ENCODE measurements at regions not wholly inside any gene's neighbourhood (a gene's known extent, or its start where the extent isn't known, plus 50 kb on each side); places are given as distances from the start of the nearest gene placed in this dataset.

DNA sequence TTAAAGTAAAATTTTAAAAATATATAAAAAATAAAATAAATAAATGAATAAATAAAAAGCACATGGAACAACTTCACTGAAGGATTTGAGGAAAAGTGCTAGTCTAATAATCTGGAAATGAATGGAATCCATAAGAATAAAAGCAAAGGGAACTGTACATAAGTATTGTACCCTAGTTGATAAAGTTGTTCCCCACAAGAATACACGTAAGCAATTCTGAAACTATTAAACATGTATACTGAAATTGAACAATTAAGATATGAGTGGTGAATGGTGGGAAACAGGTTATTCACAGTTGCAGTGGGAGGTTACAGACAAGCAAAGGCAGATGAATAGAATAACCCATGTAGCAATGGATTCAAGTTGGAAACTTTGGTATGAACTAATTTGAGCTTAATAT, 853.2 kb upstream of the SOX9 start:
- TF ChIP-seq, protein P1, sequence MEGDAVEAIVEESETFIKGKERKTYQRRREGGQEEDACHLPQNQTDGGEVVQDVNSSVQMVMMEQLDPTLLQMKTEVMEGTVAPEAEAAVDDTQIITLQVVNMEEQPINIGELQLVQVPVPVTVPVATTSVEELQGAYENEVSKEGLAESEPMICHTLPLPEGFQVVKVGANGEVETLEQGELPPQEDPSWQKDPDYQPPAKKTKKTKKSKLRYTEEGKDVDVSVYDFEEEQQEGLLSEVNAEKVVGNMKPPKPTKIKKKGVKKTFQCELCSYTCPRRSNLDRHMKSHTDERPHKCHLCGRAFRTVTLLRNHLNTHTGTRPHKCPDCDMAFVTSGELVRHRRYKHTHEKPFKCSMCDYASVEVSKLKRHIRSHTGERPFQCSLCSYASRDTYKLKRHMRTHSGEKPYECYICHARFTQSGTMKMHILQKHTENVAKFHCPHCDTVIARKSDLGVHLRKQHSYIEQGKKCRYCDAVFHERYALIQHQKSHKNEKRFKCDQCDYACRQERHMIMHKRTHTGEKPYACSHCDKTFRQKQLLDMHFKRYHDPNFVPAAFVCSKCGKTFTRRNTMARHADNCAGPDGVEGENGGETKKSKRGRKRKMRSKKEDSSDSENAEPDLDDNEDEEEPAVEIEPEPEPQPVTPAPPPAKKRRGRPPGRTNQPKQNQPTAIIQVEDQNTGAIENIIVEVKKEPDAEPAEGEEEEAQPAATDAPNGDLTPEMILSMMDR (IDR thresholded peaks at IDR 0.05): no peak
- no peak for TF ChIP-seq POLR2A (IDR thresholded peaks at IDR 0.05)
- TF ChIP-seq POLR2AphosphoS5 (IDR thresholded peaks at IDR 0.05; ENCODE audit: insufficient read depth in 1 of 2, low read depth in 1 of 2): no peak

All from vagina (tissue), 2 donors.